ENCODE measurements at regions not wholly inside any gene's neighbourhood (a gene's known extent, or its start where the extent isn't known, plus 50 kb on each side); places are given as distances from the start of the nearest gene placed in this dataset.
A peak's percentile ranks its signal among the peaks of the same experiment; 100 is the strongest.

- intact Hi-C loops (cut with DNase I): no loop called here
Observed at GRCh38 chr10:57098146-57098545, 737.1 kb upstream of the ZWINT start.

GRCh38 chr10:57096044-57096443, 735.0 kb upstream of the ZWINT start:
- Histone ChIP-seq H3K27ac (no peak overlapping the region), H3K27me3 (no peaks in the 10 kb centered on the region), H3K36me3 (no peaks in the 10 kb centered on the region), H3K4me1 (no peaks in the 10 kb centered on the region), H3K4me3 (no peak overlapping the region), H3K9me3 (no peaks in the 10 kb centered on the region)
- no peak for DNase-seq
- WGBS, 2 donors: 92 to 98% methylated on average over 3 of the region's 3 CpGs
- TF ChIP-seq POLR2AphosphoS5 (IDR thresholded peaks at IDR 0.05): no peak
- intact Hi-C loops (cut with DNase I): no loop called here

More at GRCh38 chr10:57098146-57098545, 737.1 kb upstream of the ZWINT start:
- Histone ChIP-seq H3K4me3 (no peak overlapping the region), H3K9me3 (no peaks in the 10 kb centered on the region), H3K4me1 (no peaks in the 10 kb centered on the region), H3K27me3 (no peaks in the 10 kb centered on the region), H3K36me3 (no peaks in the 10 kb centered on the region), H3K27ac (no peak overlapping the region)
- 68 to 74% methylated on average over 2 of the region's 2 CpGs for WGBS, 2 donors
- TF ChIP-seq CTCF (IDR thresholded peaks at IDR 0.05): no peak
- no peak for TF ChIP-seq POLR2A (IDR thresholded peaks at IDR 0.05)
- TF ChIP-seq POLR2AphosphoS5 (IDR thresholded peaks at IDR 0.05): no peak
- no peak for TF ChIP-seq EP300 (IDR thresholded peaks at IDR 0.05)
- DNase-seq: no peak

- intact Hi-C loops (cut with DNase I): no loop called here
- WGBS, 2 donors: 75 to 91% methylated on average over 7 of the region's 7 CpGs
- TF ChIP-seq EP300 (IDR thresholded peaks at IDR 0.05): no peak
- TF ChIP-seq CTCF (IDR thresholded peaks at IDR 0.05): no peak
- TF ChIP-seq POLR2A (IDR thresholded peaks at IDR 0.05): no peak
- TF ChIP-seq POLR2AphosphoS5 (IDR thresholded peaks at IDR 0.05): no peak
- DNase-seq: no peak
- Histone ChIP-seq H3K36me3 (no peaks in the 10 kb centered on the region), H3K4me3 (no peak overlapping the region), H3K27me3 (no peaks in the 10 kb centered on the region), H3K9me3 (no peaks in the 10 kb centered on the region), H3K4me1 (no peaks in the 10 kb centered on the region), H3K27ac (no peak overlapping the region)
Observed at GRCh38 chr10:57094965-57095364, 733.9 kb upstream of the ZWINT start.

- DNase-seq: no peak
- Histone ChIP-seq H3K4me1 (no peaks in the 10 kb centered on the region), H3K9me3 (no peaks in the 10 kb centered on the region), H3K27ac (no peak overlapping the region), H3K4me3 (no peak overlapping the region), H3K36me3 (no peaks in the 10 kb centered on the region), H3K27me3 (no peaks in the 10 kb centered on the region)
- intact Hi-C loops (cut with DNase I): no loop called here
- TF ChIP-seq CTCF (IDR thresholded peaks at IDR 0.05): no peak
- TF ChIP-seq EP300 (IDR thresholded peaks at IDR 0.05): no peak
- TF ChIP-seq POLR2AphosphoS5 (IDR thresholded peaks at IDR 0.05): no peak
- TF ChIP-seq POLR2A (IDR thresholded peaks at IDR 0.05): no peak
Observed at GRCh38 chr10:57094083-57094482, 733.0 kb upstream of the ZWINT start.

GRCh38 chr10:57053530-57053929, 692.5 kb upstream of the ZWINT start:
- H3K4me1 ChIP-seq: no peaks in the 10 kb centered on the region

More at GRCh38 chr10:57053530-57053929, 692.5 kb upstream of the ZWINT start:
- WGBS, 2 donors: 90 to 93% methylated on average over 6 of the region's 6 CpGs
- H3K9me3 ChIP-seq: peaks cover 0 to 3% (median 0%) of the 10 kb centered on the region in 4 donors
- H3K36me3 ChIP-seq: no peaks in the 10 kb centered on the region
- no peak overlapping the region for H3K27ac ChIP-seq
- TF ChIP-seq CTCF (IDR thresholded peaks at IDR 0.05) (no peak), POLR2A (IDR thresholded peaks at IDR 0.05) (no peak), POLR2AphosphoS5 (IDR thresholded peaks at IDR 0.05) (no peak), EP300 (IDR thresholded peaks at IDR 0.05) (no peak)
- peak; percentile 35 for DNase-seq
- intact Hi-C loops (cut with DNase I): no loop called here
- no peak overlapping the region for H3K4me3 ChIP-seq
- no peaks in the 10 kb centered on the region for H3K27me3 ChIP-seq

All from sigmoid colon (tissue), 6 donors.